ENCODE measurements at regions not wholly inside any gene's neighbourhood (a gene's known extent, or its start where the extent isn't known, plus 50 kb on each side); places are given as distances from the start of the nearest gene placed in this dataset.

DNA sequence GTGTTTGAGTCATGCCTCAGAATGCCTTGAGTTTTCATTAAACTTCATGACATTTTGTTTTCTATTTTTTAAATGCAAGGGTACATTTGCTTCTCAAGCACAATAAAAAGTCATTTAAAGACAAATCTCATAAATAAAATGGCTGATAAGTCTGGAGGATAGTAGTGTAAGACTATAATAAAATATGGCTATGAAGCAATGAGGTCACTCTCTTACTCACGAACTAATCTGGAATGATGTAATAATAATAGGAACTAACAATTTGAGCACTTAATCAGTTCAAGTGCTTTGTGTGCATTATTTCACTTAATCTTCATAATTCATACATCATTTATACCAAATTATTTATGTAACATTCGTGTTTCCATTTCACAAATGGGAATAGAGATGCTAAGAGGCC is 149.3 kb upstream of the CTTNBP2 start:
- ATAC-seq (no peak), DNase-seq (ENCODE audit: low read depth, low spot score) (no peak), FAIRE-seq (no peak)
- in situ Hi-C loops (cut with MboI) = no loop called here
- H3K79me2 ChIP-seq (ENCODE audit: control insufficient read depth, insufficient read depth, low read length) = no peaks in the 10 kb centered on the region
- H3K27me3 ChIP-seq (replicated peaks in 1 of 2; ENCODE audit: control insufficient read depth in 2 of 2, insufficient read depth in 2 of 2, low read length in 1 of 2) = no peaks in the 10 kb centered on the region
- H4K20me1 ChIP-seq (ENCODE audit: control insufficient read depth, insufficient read depth) = no peaks in the 10 kb centered on the region
- no TSS peak for BruUV-seq (replicated peaks)
- H3K9ac ChIP-seq (ENCODE audit: control insufficient read depth, insufficient read depth, low read length) = no peak overlapping the region
- CTCF ChIA-PET = no interaction called here
- POLR2A ChIA-PET = no interaction called here
- H3K4me1 ChIP-seq (ENCODE audit: control insufficient read depth, insufficient read depth, low read length) = no peaks in the 10 kb centered on the region
- no peak overlapping the region for H2AFZ ChIP-seq (ENCODE audit: control insufficient read depth, low read depth, low read length)
- no peak overlapping the region for H3K4me2 ChIP-seq (ENCODE audit: control insufficient read depth, insufficient read depth)
- H3K4me3 ChIP-seq = no peak overlapping the region
- intact Hi-C loops (cut with micrococcal nuclease; ENCODE audit: unreplicated experiment) = no loop called here
- RAD21 ChIA-PET (ENCODE audit: unreplicated experiment) = no interaction called here
- H3K27ac ChIP-seq (ENCODE audit: control insufficient read depth, insufficient read depth) = no peak overlapping the region
- no peaks in the 10 kb centered on the region for H3K36me3 ChIP-seq (ENCODE audit: control insufficient read depth in 2 of 2, insufficient read depth in 2 of 2, low read length in 1 of 2)
- H3K9me3 ChIP-seq (replicated peaks; ENCODE audit: control insufficient read depth, insufficient read depth, low read length) = no peaks in the 10 kb centered on the region
- WGBS (ENCODE audit: insufficient coverage, insufficient replicate concordance, low lambda C conversion rate, missing lambda C conversion rate) = 3% methylated on average over 2 of the region's 2 CpGs
- SMC1A ChIA-PET (ENCODE audit: uncharacterized antibody, unreplicated experiment) = interaction anchor here (1.1 to 1.2 kb wide), 2 partner anchors 13 to 19 kb away, joined by 3 read pairs; no protein-coding TSS in a partner anchor
- no peak for TF ChIP-seq ETV6 (conservative IDR thresholded peaks at IDR 0.05 in 1 of 2, IDR thresholded peaks at IDR 0.05 in 1 of 2; ENCODE audit: borderline replicate concordance in 1 of 2, low read depth in 1 of 2)
- no peak for TF ChIP-seq ZNF384 (IDR thresholded peaks at IDR 0.05; ENCODE audit: borderline replicate concordance, low read depth, low read length)
- TF ChIP-seq BMI1 (IDR thresholded peaks at IDR 0.05; ENCODE audit: borderline replicate concordance) = no peak
- TF ChIP-seq CBX3 (IDR thresholded peaks at IDR 0.05; ENCODE audit: borderline replicate concordance, low read depth) = no peak
- no peak for TF ChIP-seq TCF3 (IDR thresholded peaks at IDR 0.05; ENCODE audit: borderline replicate concordance, insufficient read depth, low read depth, low read length)
- no peak for TF ChIP-seq ESRRA (IDR thresholded peaks at IDR 0.05; ENCODE audit: low read length)
- TF ChIP-seq FOS (IDR thresholded peaks at IDR 0.05; ENCODE audit: borderline replicate concordance, extremely low read depth, insufficient read length) = no peak
- TF ChIP-seq HDAC2 (IDR thresholded peaks at IDR 0.05) = no peak
- no peak for TF ChIP-seq NRF1 (conservative IDR thresholded peaks at IDR 0.05; ENCODE audit: low read depth, low read length)
- TF ChIP-seq TBL1XR1 (IDR thresholded peaks at IDR 0.05; ENCODE audit: low read depth, low read length) = no peak
- TF ChIP-seq PML (IDR thresholded peaks at IDR 0.05; ENCODE audit: low read length) = no peak
- TF ChIP-seq, protein P1, sequence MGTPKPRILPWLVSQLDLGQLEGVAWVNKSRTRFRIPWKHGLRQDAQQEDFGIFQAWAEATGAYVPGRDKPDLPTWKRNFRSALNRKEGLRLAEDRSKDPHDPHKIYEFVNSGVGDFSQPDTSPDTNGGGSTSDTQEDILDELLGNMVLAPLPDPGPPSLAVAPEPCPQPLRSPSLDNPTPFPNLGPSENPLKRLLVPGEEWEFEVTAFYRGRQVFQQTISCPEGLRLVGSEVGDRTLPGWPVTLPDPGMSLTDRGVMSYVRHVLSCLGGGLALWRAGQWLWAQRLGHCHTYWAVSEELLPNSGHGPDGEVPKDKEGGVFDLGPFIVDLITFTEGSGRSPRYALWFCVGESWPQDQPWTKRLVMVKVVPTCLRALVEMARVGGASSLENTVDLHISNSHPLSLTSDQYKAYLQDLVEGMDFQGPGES (IDR thresholded peaks at IDR 0.05) = no peak
- TF ChIP-seq, protein P2, sequence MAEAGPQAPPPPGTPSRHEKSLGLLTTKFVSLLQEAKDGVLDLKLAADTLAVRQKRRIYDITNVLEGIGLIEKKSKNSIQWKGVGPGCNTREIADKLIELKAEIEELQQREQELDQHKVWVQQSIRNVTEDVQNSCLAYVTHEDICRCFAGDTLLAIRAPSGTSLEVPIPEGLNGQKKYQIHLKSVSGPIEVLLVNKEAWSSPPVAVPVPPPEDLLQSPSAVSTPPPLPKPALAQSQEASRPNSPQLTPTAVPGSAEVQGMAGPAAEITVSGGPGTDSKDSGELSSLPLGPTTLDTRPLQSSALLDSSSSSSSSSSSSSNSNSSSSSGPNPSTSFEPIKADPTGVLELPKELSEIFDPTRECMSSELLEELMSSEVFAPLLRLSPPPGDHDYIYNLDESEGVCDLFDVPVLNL (IDR thresholded peaks at IDR 0.05; ENCODE audit: low read depth, low read length) = no peak
